Activated CD8-positive, alpha-beta T cell treated with anti-CD3 and anti-CD28 coated beads for 36 hours (primary cell): ENCODE measurements at regions not wholly inside any gene's neighbourhood (a gene's known extent, or its start where the extent isn't known, plus 50 kb on each side); places are given as distances from the start of the nearest gene placed in this dataset.

ENCODE experiments used
- ATAC-seq: fragments of 200-7000 bp; cut with Tn5 transposase; one replicate; pipeline ENCODE4 v1.10.0; 2021; ENCODE audit warnings: mild to moderate bottlenecking, moderate library complexity
- CTCF ChIA-PET: fragments of 350-600 bp; sonication (Branson Sonifier 250); formaldehyde crosslinking; loops from one replicate; lab custom pipeline; 2021; ENCODE audit warnings: antibody characterized with exemption; lab: Charles Lee
- POLR2A ChIA-PET: fragments of 350-600 bp; sonication (Branson Sonifier 250); formaldehyde crosslinking; loops from one replicate; lab custom pipeline; 2021; ENCODE audit warnings: antibody characterized with exemption; lab: Charles Lee
- DNase-seq: peaks from one replicate; pipeline ENCODE4 v3.0.0-alpha.2; 2020
- H3K27ac Mint-ChIP-seq: one replicate; pipeline ENCODE4 v1.8.0; 2021; ENCODE audit warnings: mild to moderate bottlenecking, mixed read lengths
- H3K27me3 Mint-ChIP-seq: one replicate; pipeline ENCODE4 v1.8.0; 2021; ENCODE audit warnings: mixed read lengths
- H3K36me3 Mint-ChIP-seq: one replicate; pipeline ENCODE4 v1.8.0; 2021; ENCODE audit warnings: low read depth, mixed read lengths
- H3K4me1 Mint-ChIP-seq: one replicate; pipeline ENCODE4 v1.8.0; 2021; ENCODE audit warnings: low read depth, mixed read lengths
- H3K4me3 Mint-ChIP-seq: one replicate; pipeline ENCODE4 v1.8.0; 2021; ENCODE audit warnings: mild to moderate bottlenecking, moderate library complexity, mixed read lengths
- H3K9me3 Mint-ChIP-seq: one replicate; pipeline ENCODE4 v1.8.0; 2021; ENCODE audit warnings: mixed read lengths
- CTCF ChIP-seq: fragments of 200-600 bp; IDR thresholded peaks from one replicate; pipeline ENCODE4 v1.8.0; 2022; ENCODE audit warnings: antibody characterized with exemption, mild to moderate bottlenecking
- intact Hi-C: fragments of 100-400 bp; cut with micrococcal nuclease; formaldehyde crosslinking; loops from one replicate; pipeline ENCODE4 v1.10.0; 2022

GRCh38 chr10:30749385-30749784 lies 119.8 kb upstream of the LYZL2 start:
- no peak overlapping the region for H3K4me3 Mint-ChIP-seq
- H3K36me3 Mint-ChIP-seq, result no peaks in the 10 kb centered on the region
- H3K4me1 Mint-ChIP-seq, result peaks cover 30% of the 10 kb centered on the region
- intact Hi-C loops, result no loop called here
- CTCF ChIA-PET, result interaction anchor here (1.7 kb wide), 1 partner anchor 13 kb away, joined by 5 read pairs; no protein-coding TSS in a partner anchor
- H3K27ac Mint-ChIP-seq, result no peak overlapping the region
- no peaks in the 10 kb centered on the region for H3K27me3 Mint-ChIP-seq
- DNase-seq (no peak), ATAC-seq (no peak)
- no peak for TF ChIP-seq CTCF
- no peaks in the 10 kb centered on the region for H3K9me3 Mint-ChIP-seq
- POLR2A ChIA-PET, result no interaction called here

GRCh38 chr10:30748152-30748973 lies 118.8 kb upstream of the LYZL2 start:
- Mint-ChIP-seq H3K4me3 (no peak overlapping the region), H3K36me3 (no peaks in the 10 kb centered on the region), H3K9me3 (no peaks in the 10 kb centered on the region), H3K27ac (no peak overlapping the region), H3K27me3 (no peaks in the 10 kb centered on the region), H3K4me1 (peaks cover 30% of the 10 kb centered on the region)
- ChIA-PET CTCF (interaction anchor here (0.7 to 1.7 kb wide), 3 partner anchors 22 to 77 kb away, joined by 3 to 4 read pairs (median 3); no protein-coding TSS in a partner anchor), POLR2A (no interaction called here)
- intact Hi-C loops, result no loop called here
- no peak for TF ChIP-seq CTCF
- DNase-seq (no peak), ATAC-seq (no peak)

- H3K4me3 Mint-ChIP-seq, result no peak overlapping the region
- H3K4me1 Mint-ChIP-seq, result peaks cover 31% of the 10 kb centered on the region
- ChIA-PET POLR2A (no interaction called here), CTCF (interaction anchor here (1.1 to 1.7 kb wide), 2 partner anchors 21 to 60 kb away, joined by 3 to 4 read pairs; no protein-coding TSS in a partner anchor)
- ATAC-seq (peak; percentile 77), DNase-seq (peak; percentile 57)
- no peak for TF ChIP-seq CTCF
- intact Hi-C loops, result no loop called here
- no peaks in the 10 kb centered on the region for H3K36me3 Mint-ChIP-seq
- H3K9me3 Mint-ChIP-seq, result no peaks in the 10 kb centered on the region
- H3K27ac Mint-ChIP-seq, result no peak overlapping the region
- H3K27me3 Mint-ChIP-seq, result no peaks in the 10 kb centered on the region
Observed at GRCh38 chr10:30747633-30748032, 118.1 kb upstream of the LYZL2 start.

- no peak for ATAC-seq
- Mint-ChIP-seq H3K36me3 (no peaks in the 10 kb centered on the region), H3K4me1 (peaks cover 27% of the 10 kb centered on the region), H3K4me3 (no peak overlapping the region), H3K27ac (no peak overlapping the region), H3K9me3 (no peaks in the 10 kb centered on the region), H3K27me3 (no peaks in the 10 kb centered on the region)
- TF ChIP-seq CTCF, result no peak
- no peak for DNase-seq
- ChIA-PET POLR2A (no interaction called here), CTCF (interaction anchor here (0.9 kb wide), 1 partner anchor 19 kb away, joined by 3 read pairs; no protein-coding TSS in a partner anchor)
- intact Hi-C loops, result no loop called here
Observed at GRCh38 chr10:30745953-30746352, 116.4 kb upstream of the LYZL2 start.

- no peak overlapping the region for H3K27ac Mint-ChIP-seq
- DNase-seq, result no peak
- peaks cover 16% of the 10 kb centered on the region for H3K4me1 Mint-ChIP-seq
- no peak overlapping the region for H3K4me3 Mint-ChIP-seq
- H3K36me3 Mint-ChIP-seq, result no peaks in the 10 kb centered on the region
- no peaks in the 10 kb centered on the region for H3K27me3 Mint-ChIP-seq
- intact Hi-C loops, result no loop called here
- ATAC-seq, result no peak
- no peaks in the 10 kb centered on the region for H3K9me3 Mint-ChIP-seq
- CTCF ChIA-PET, result interaction anchor here (1.2 kb wide), 1 partner anchor 57 kb away, joined by 4 read pairs; no protein-coding TSS in a partner anchor
- POLR2A ChIA-PET, result no interaction called here
- no peak for TF ChIP-seq CTCF
Observed at GRCh38 chr10:30744106-30744505, 114.6 kb upstream of the LYZL2 start.
